GM18499 (cell line): ENCODE measurements at regions not wholly inside any gene's neighbourhood (a gene's known extent, or its start where the extent isn't known, plus 50 kb on each side); places are given as distances from the start of the nearest gene placed in this dataset.
"Not testable (repeated sequence)": the region's sequence is repeated elsewhere in the genome, so short reads cannot be mapped to it uniquely, and the experiment has no call there.

Experiments used
- ATAC-seq: cut with Tn5 transposase; IDR thresholded peaks from one replicate; pipeline ENCODE4 v1.9.1; 2021; ENCODE audit warnings: moderate number of reproducible peaks; ENCODE audit not compliant: insufficient read depth, unreplicated experiment

- ATAC-seq, result no peak
These were observed 708.8 kb downstream of the ZNF385D start for GRCh38 chr3:21042184-21042583.

DNA sequence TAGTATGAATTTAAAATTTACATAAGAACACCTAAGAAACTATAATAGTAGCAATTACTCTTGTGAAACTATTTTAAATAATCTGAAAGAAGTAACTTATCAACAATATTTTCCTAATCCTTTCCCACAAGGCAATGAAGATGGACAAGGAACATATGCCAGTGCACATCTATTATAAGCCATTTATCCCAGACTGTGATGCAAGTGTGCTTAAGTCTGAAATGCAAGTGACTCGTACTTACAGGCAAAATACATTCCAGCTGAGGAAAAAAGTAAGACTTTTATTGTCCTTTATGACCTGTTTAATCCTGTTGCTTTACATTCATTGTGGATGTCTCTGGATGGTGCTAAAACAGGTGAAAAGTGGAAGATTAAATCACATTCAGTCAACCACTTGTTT, 709.4 kb downstream of the ZNF385D start:
- no peak for ATAC-seq

DNA sequence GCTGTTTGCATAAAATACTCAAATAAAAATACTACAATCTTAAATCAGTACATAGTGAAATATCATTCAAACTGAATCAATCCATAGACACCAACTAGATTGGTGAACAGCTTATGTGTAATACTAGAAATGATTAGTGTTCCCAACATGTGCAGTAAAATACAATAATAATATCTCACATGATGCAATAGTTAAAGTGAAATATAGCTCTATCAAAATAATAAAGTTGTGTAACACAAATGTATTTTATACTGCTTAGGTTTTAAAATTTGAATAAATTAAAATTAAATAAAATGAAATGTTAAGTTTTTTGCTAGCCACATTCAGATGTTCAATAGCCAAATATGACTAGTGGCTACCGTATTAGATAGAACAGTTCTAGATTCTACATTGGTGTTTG, 714.1 kb downstream of the ZNF385D start:
- ATAC-seq, result no peak

- ATAC-seq, result no peak
These were observed 722.6 kb downstream of the ZNF385D start for GRCh38 chr3:21028412-21028811.

- ATAC-seq, result no peak
These were observed 726.4 kb downstream of the ZNF385D start for GRCh38 chr3:21024563-21024962.

DNA sequence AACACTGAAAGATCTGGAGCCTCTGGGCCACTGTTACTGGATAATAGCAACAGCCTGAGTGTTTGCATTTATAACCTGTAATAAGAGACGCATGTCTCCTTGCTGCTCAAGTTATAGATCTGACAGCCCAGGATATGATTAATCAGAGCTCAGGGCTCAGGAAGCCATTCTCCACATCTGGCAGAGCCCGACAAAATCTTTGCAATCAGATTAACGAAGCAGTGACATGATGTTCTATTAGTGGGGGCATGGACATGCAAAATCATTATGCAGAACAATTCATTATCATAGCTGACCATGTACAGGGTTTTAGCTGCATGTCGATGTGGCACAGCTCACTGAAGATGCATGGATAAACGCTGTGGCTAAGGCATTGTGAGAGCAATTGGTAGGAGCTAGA, 730.3 kb downstream of the ZNF385D start:
- ATAC-seq, result no peak

- no peak for ATAC-seq
These were observed 731.0 kb downstream of the ZNF385D start for GRCh38 chr3:21020043-21020442.

- no peak for ATAC-seq
These were observed 733.7 kb downstream of the ZNF385D start for GRCh38 chr3:21017115-21017852.

GRCh38 chr3:21013566-21013965, 737.4 kb downstream of the ZNF385D start:
- ATAC-seq, result no peak

DNA sequence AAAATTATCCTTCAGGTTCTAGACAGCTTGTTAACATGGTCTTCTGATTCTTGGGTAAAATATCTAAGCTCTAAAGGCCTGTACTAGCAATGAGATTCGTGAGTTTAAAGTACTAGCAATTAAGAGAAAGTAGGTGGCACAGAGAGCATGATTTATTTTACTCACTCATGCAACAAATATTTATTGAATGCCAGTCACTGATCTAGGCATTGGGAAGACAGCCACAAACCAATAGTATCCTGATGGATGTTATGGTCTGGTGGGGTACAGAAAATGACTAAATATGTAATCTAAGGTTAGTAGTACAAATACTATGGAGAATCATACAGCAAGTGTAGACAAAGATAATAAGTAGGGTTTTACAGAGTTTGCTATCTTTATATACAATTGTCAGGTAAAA, 751.3 kb downstream of the ZNF385D start:
- ATAC-seq, result no peak

DNA sequence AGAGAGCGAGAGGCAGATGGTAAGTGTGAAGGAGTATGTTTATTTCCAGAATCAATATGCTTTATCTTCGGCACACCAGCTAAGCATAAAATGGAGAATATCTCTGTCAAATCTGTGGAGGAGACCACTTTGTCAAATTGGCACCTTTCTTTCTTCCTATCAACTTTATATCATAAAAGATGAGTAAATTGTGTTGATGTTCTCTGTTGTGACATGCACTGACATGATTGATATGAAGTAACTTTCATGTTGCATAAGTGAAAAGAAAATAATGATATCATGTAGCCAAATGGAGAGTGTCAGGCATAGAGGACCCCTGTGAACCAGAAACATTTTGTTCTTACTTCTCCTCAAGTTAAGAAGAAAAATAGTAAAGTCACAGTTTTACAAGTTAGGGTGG, 753.8 kb downstream of the ZNF385D start:
- no peak for ATAC-seq

DNA sequence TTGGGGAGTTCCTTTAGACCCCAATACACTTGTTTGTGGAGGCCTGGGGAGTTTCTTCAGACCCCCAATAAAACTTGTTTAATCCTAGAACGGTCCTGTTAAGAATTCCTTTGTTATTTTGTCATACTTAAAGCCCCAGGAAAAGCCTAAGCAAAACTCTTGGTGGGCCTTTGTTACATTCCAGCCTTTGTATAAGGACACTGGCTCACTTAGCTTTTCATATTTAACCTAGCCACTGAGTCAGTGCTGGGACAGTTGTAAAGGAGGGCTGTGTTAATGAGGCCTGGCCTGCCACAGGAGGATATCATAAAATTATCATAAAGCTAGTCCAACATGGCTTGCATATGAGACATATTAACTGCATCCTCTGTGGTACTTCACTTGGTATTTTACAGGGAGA, 760.1 kb downstream of the ZNF385D start:
- no peak for ATAC-seq

DNA sequence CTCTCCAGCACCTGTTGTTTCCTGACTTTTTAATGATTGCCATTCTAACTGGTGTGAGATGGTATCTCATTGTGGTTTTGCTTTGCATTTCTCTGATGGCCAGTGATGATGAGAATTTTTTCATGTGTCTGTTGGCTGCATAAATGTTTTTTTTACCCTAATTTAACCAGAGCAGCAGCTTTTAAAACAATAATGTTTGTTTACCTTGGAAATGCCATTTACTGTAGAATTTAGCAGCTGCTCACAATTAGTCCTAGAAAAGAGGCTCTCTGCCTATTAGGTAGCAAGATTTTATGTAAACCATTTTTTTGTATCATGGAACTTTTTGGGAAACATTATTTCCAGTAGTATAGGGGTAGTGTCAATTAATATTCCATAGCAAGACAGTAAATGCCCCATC, 761.4 kb downstream of the ZNF385D start:
- ATAC-seq, result not testable (repeated sequence)

GRCh38 chr3:20984594-20985205, 766.3 kb downstream of the ZNF385D start:
- no peak for ATAC-seq

- no peak for ATAC-seq
These were observed 775.8 kb downstream of the ZNF385D start for GRCh38 chr3:20975188-20975651.

- ATAC-seq, result no peak
These were observed 776.6 kb downstream of the ZNF385D start for GRCh38 chr3:20974396-20974795.

- not testable (repeated sequence) for ATAC-seq
These were observed 780.2 kb downstream of the ZNF385D start for GRCh38 chr3:20970807-20971206.

- not testable (repeated sequence) for ATAC-seq
These were observed 781.5 kb upstream of the SGO1 start for GRCh38 chr3:20967485-20967884.

DNA sequence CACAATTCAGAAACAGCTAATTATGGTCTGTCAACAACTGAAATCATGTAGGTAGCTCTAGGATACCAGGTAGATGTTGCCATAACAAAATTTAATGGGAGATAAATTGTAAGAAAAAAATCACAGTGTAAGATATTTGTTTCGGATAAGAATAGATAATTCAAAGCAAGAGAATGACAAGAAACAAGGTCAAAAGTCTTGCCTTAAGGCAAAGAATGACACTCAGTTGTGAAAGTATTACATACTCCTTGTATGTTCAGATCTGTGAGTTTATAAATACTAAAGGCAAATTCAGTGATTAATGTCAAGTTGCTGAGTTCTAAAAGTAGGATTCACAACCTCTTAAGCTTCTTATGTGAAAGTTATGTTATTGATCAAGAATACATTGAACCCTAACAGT, 772.2 kb upstream of the SGO1 start:
- ATAC-seq, result no peak

GRCh38 chr3:20945892-20946291, 759.9 kb upstream of the SGO1 start:
- ATAC-seq, result no peak

DNA sequence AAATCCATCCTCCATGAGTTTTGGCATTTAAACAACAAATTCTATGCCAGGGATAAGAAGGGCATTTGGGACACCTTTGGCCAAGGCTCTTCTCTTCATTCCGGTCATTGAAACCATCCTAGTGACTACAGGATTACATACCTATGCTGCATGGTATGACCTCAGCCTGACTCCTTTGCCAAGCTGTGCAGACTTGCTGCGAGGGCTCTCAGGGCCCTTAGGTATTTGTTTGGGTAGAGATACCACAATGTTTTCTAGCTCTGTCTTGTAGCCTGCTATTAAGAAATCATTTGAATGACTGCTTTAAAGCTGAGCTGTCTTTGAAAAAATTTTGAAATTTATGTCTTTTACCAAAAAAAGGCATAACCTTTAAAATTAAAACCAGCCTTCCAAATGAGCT, 749.8 kb upstream of the SGO1 start:
- no peak for ATAC-seq

DNA sequence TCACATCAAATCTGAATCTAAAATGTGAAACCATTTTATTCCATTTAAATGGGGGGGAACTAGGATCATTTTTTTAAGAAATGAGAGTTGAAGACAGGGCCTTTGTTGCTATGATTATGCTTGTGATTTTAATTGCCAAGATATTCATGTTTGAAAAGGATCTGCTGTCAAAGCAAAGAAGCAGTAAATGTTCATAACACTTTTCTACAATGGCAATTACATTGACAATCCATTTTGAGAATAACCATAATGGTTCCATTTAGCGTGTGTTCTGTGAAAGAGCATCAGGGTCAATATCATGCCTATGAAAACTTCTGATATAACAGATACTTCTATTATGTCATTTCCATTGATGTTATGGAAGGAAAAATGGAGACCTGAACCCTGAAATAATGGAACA, 745.8 kb upstream of the SGO1 start:
- ATAC-seq, result no peak
